Mesenteric fat pad (tissue), 1 donor: ENCODE measurements at regions not wholly inside any gene's neighbourhood (a gene's known extent, or its start where the extent isn't known, plus 50 kb on each side); places are given as distances from the start of the nearest gene placed in this dataset.
"Not testable (repeated sequence)": the region's sequence is repeated elsewhere in the genome, so short reads cannot be mapped to it uniquely, and the experiment has no call there.

Source experiments
- DNase-seq: peaks from one replicate; pipeline ENCODE4 v3.0.0-alpha.2; 2020; ENCODE audit warnings: low spot score
- donor health status: DM: yes; HTN: yes; CAD: no.

DNA sequence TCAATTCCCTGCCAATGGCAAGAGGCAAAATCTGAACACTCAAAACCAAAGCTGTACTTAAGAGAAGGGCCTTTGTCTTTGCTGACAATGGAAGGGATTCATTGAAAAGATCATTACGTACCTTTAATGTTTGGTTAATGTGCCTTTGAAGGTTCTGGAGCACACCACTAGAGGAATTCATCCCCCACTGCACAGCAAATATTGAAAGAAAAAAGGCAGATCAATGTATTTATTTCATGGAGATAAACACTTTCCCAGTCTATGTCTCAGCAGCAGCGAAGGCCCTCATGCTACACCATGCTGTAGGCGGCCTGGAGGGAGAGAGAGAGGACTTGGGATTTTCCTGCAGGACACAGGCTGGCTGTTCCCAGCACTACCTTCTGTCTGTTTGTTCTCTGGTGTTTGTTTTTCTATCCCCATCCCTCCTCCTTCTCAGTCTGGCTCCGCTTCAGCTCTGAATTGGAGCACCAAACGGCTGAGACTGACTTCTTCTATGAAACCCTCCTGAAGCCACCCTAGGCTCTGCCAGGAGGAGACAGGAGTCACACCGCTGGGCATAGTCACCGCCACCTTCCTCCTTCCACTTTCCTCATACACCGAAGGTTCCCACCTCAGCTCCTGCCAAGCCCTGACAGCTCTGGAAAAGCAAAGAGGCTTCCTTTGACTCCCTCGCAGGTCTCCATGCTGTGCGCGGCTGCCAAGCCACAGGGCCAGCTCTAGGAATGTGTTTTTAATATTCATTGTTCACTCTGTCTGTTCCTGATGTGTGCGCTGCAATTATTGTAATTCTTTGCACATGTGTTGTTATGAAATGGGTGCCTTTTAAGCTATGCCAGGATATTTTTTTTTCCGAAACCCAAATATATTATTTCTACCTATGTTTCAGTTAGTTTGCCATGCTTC lies 301.5 kb downstream of the FZD1 start:
- no peak for DNase-seq

DNA sequence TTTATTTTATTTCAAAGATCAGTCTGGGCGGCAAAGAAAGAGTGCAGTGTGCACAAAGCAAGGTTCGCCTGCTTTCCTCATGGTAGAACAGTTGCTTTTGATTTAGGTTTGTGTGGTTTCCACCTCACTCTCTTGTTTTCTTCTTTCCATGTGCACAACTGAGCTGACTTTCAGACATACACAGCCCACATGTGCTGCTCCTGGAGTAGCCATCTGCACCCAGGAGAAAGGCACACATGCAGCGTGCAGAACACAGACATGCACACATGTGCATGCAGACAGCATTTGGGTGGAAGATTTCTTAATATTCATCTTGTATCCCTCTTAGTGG lies 302.1 kb downstream of the FZD1 start:
- DNase-seq, result no peak

DNA sequence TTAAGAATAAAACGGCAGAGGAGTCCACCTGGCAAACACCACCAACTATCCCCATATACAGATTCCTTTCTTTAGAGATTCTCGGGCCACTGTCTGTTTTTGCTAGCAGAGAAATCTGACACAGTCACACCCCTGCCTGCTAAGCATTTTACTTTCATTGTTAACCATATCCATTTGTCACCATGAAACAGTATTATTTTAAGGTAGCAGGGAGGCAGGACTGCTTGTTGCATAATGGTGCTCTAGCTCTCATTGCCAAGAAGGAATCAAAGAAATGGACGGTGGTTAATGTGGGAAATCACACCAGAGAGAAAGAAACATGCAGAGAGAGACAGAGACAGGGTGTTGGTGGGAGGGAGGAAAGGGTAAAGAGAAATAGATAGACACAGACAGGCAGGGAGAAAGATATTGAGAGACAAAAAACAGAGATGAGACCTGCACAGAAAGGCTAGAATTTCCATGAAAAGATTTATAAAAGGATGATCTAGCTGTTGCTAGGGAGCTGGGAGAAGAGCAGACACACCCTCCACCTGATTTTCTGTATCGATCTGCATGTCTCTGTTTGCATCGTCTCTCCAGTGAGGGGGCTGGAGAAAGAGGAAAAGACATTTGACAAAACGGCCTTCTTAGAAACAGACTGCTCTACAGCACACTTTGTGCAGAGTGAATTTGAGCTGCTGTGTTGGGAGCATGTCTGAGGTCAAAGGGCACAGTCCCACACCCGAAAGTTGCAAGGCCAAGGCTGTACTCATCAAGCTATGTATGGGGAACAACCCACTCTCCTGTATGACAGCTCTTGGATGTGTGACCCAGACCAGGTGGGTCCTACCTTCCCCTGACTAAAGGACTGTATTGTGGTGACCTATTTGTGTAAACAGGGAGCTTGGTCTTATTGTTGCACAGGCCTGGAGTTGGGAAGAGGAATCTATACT lies 303.1 kb downstream of the FZD1 start:
- no peak for DNase-seq

DNA sequence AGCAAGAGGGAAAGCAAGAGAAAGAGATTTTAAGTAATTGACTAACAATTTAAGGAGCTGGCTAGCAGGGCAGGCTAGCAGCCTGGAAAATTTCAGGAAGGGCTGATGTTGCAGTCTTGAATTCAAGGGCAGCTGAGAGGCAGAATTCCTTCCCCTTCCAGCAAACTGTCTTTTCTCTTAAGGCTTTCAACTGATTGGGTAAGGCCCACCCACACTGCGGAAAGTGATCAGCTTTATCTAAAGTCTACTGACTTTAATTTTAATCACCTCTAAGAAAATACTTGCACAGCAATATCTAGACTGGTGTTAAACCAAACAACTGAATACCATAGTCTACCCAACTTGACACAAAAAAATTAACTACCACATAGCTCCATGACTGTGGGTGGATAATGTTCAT lies 303.9 kb downstream of the FZD1 start:
- DNase-seq, result no peak

DNA sequence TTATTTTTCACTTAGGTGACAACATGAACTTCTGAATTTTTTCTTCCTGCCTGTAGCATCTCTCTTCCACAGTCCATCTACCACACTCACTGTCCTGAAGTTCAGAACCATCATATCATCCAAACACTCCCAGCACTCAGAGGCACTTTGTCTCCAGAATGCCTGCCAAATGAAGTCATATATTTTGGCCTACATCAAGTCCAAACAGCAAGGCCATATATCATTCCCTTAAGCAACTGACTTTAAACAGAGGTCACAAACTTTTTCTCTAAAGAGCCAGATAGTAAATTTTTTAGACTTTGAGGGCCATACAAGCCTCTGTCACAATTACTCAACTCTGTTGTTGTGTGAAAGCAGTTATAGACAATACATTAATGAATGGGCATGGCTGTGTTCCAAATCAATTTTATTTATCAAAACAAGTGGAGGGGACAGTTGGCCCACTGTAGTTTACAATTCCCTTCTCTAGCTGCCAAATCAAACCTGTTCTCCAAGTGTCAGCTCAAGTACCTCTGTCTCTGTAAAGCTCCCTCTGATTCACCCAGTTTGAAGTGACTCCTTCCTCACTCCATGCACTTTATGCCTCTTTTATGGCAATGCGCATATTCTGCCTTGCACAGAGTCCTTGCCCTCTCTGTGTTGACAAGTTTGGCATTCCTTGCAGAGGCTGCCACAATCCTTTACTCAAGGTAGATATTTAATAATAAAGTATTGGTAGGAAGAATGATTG lies 305.7 kb downstream of the FZD1 start:
- no peak for DNase-seq

DNA sequence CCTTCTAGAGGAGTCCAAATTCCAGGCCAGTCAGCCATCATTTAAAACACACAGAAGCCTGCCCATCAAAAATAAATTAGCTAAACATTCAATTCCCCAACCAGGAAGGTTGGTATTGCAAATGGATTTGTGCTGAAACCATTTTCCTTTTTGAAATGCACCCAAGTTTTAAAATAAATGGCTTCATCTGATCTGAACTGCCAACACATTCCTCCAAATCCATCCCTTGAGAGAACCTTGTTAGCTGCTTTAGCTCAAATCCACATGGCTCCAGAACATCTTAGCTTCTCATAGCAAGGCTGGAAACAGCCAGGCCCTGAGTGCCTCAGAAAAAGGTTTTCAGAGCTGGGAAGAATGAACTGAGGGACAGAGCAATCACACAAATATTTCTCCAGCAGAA lies 306.3 kb downstream of the FZD1 start:
- DNase-seq, result no peak

DNA sequence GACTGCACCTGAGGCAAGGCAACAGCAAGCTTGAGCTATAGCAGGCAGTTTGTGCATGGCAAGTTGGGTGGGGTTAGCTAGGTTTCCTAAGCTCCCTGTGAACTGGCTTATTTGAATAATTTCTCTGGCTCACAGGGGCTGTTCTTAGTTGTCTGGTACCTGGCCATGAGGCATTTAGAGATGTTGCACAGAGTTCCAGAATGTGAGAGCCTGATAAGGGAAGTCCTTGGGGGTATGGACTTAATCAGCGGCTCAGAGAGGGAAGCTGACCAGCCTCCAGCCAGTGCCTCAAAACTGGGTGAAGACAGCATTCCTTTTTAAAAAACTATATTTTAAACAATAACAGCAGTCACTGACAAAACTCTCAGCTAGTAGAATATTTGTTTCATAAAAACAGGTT lies 307.4 kb downstream of the FZD1 start:
- DNase-seq, result no peak

DNA sequence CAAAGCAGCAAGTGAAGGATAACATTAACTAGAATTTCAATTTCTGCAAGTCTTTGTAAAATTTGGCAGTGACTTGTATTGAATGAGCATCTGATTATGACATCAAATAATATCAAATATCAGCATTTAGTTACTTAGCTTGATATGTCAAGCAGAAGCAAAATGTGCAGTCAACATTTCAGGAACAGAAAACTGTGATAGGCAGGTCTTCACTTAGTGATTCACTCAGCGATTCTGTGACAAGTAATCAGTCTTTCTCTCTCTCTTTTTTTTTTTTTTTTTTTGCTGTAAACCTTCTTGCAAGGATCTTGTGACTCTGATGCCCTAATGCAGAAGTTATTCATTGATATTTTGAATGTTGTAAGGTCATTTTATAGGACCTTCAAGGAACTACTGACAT lies 307.1 kb downstream of the MTERF1 start:
- DNase-seq, result no peak

DNA sequence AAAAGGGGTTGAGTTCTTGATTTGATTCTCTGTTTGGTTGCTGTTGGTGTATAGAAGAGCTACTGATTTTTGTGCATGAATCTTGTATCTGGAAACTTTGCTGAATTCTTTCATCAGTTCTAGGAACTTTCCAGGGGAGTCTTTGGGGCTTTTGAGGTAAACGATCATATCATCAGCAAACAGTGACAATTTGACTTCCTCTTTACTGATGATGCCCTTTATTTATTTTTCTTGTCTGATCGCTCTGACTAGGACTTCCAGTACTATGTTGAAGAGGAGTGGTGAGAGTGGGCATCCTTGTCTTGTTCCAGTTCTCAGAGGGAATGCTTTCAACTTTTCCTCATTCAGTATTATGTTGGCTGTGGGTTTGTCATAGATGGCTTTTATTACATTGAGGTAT lies 304.0 kb downstream of the MTERF1 start:
- DNase-seq, result not testable (repeated sequence)

DNA sequence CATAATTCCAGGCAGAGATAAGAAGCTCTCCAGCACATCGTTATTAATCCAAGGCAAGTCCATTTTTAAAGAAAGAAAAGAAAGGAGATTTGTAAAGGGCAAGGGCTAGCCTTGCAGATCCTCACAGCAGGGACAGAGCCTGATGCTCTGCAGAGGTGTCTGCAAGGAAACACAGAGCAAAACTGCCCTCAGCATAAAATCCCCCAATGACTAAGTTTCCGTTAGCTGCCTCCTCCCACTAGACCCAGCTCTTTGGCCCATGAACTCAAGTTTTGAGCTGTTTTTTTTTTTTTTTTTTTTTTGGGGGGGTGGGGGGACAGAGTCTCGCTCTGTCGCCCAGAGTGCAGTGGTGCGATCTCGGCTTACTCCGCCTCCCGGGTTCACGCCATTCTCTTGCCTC lies 300.7 kb downstream of the MTERF1 start:
- no peak for DNase-seq

DNA sequence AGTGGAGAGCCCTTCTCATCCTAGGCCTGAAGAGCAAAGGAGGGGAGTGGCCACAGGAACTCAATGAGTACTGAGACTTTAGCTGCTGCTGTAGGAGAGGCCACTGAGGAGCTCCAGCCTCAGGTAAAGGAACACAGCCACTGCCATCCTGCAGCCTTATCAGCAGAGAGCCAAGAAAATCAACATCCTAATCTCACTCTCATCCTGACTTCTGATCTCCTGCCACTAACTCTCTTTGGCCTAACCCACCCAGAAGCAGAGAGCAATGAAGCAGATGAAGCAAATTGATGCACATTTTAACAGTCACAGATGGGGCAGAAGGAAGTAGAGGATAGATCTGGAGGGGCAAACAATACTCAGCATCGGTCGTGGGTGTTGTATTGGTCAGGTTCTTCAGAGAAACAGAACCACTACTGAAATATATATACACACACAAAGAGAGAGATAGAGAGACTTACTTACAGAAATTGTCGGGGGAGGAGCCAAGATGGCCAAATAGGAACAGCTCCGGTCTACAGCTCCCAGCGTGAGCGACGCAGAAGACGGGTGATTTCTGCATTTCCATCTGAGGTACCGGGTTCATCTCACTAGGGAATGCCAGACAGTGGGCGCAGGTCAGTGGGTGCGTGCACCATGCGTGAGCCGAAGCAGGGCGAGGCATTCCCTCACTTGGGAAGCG lies 297.6 kb downstream of the MTERF1 start:
- DNase-seq, result no peak

DNA sequence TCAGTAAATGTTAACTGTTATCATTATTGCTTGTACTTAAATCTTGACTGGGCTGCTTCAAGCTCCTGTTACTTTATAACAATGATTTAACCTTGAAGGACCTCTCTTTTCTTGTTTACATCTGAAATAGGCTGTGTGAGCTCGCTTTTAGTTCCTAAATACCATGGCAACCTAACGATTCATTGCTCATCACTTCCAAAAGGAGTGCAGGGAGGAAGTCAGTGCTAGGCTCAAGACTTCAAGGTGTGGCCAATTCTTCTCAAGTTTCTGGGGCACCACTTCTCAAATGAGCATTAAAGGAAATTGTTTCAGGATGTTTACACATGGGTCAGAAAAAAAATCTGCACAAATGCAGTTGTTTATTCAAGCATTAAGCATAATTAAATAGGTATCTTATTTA lies 284.2 kb downstream of the MTERF1 start:
- no peak for DNase-seq

DNA sequence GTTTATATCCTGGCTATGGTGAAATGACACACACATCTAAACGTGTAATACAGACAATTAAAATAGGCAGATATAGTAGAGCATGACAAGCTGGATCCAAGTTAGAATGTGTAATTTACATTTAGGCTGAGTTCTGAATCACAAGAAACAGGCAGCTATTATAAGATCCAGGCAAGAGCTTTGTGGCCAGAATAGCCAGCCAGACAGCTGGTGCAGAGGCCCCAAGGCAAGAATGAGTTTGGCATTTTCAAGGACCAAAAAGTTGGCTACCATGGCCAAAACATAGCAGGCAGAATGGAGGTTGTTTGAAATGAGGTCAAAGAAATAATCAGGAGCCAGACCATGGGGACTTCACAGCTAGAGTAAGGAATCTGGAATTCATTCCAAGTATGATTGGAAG lies 281.7 kb downstream of the MTERF1 start:
- no peak for DNase-seq

DNA sequence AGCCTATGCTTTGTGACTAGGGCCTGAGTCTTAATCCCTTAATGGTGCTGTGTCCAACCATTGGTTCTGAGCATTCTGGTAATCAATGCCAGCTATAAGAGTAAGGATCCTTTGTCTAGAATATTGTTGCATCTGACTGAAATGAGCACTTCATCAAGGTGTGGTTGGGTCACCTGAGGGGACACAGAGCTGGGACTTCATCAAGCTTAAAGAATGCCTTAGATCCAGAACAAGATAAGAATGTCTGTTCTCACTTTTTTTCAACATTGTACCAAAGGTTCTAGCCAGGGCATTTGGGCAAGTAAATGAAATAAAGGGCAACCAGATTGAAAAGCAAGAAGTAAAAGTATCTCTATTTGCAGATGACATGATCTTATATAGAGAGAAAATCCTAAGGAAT lies 280.4 kb downstream of the MTERF1 start:
- DNase-seq, result no peak

DNA sequence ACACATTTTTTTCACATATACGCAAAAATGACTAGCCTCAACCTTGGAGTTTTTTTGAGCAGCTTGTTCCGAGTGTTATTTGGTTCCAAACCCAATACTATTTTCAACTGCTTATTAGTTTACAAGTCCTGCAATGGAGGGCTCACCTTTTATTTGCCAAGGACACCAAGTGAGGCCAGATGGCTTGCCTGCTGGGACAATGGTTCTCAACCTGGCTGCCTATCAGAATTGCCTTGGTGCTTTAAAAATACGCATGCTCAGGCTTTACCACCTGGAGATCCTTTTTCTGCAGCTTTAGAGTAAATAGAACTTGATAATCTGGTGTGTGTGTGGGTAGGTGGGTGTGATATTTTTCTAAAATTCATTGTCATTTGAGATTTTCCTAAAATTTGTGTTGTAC lies 276.8 kb downstream of the MTERF1 start:
- DNase-seq, result no peak

DNA sequence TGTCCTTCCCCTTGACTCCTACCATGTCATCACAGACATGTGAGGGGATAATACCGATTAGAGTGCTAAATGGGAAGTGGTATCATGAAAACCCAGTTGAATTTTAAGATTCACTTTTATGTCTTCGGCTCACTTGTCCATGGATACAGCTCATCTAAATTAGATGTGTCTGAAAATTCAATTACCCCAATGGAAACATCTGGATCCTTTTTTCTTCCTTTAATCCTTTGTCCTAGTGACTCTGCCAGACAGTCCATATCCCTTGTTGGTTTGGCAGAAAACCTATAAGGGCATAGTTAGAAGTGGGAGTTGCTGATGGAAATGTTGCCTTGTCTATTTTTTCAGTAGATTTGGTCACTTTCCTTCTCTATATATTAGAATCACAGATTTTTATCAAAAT lies 271.9 kb downstream of the MTERF1 start:
- no peak for DNase-seq

DNA sequence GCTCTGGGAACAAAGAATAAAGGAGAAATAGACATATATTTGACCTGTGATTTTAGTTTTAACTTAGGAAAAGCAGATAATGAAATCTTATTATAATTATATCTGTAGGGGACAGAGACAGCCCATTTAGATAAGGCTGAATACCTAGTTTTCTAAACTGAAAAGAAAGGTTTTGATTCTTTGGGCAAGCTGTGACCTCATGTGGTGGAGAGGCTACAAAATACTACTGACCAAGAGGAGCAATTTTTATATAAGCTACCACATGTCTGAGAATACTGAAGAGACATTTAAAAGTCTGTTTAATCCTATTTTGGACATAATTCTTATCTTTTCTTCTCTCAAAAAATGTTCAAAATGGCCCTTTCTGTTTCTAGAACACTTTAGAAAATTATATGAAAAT lies 271.0 kb downstream of the MTERF1 start:
- DNase-seq, result no peak

DNA sequence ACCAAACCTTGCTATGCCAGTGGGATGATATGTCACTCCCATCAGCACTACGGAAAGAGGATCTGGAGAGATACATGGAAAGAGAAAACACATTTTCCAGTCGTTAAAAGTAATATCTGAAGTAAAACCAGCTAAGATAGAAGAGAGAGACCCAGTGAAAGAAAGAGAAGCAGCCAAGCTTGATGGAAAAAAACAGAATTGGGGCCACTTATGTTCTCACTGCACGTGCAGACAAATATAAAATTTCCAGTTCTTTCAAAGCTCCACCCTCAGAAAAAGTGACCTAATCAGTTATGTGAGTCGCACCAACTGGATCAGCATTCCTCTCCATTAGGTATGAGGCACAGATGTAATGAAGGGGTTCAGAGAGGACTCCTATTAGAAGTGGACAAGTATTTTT lies 266.1 kb downstream of the MTERF1 start:
- no peak for DNase-seq

DNA sequence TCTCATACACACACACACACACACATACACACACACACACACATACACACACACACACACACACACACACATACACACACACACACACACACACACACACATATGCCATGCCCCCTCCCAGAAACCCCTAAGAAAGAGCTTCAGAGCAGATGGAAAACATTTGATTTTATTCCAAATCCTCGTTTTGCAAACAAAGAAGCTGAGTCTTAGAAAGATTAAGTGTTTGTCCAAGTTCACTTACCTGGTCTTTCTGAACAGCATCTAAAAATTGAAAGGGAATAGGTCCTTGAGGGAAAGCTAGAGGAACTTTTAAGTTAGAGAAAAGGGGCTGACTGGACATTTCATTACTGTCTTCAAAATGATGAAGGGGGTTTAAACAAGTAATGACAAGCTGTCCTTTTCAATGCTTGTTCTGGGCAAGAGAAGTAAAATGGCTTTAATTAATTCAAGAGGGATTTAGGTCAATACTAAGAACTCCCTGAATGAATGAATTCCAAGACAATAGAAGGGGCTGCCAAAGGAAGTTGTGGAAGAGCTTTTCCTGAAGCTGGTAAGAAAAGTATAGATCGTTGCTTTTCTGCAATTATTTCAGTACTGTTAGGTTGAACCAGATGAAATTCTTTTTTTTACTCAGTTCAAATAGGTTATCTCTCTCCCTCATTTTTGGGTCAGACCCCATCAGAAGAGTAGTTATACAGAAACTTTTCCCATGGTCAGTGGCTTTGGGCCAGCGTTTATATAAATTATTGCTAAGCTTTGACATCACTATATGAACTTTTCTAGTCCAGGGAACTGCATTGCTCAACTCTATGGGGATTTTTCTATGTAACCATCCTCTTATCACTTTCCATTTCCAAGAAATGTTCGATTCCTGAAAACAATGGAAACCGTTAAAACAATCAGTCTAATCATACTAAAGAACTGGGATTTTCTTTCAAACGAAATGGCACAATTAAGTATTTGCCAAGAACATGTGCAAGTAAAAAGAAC lies 261.4 kb downstream of the MTERF1 start:
- DNase-seq, result no peak

DNA sequence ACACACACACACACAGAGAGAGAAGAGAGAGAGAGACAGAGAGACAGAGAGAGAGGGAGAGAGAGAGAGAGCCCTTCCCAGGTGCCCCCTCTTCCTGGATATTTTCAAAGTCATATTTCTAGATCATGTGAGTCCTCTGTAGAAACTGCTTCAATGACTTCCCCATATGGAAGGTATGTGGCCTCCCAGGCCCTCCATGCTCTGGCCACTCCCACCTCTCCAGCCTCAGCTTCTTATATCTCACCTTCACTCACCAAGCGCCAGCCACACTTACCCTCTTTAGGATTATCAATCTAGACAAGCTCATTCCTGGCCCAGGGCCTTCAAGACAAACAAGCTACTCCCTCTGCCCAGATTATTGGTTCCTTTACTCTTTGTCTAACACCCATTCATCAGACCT lies 259.7 kb downstream of the MTERF1 start:
- no peak for DNase-seq
